GM21423 (cell line): ENCODE measurements at regions not wholly inside any gene's neighbourhood (a gene's known extent, or its start where the extent isn't known, plus 50 kb on each side); places are given as distances from the start of the nearest gene placed in this dataset.

Experiments
- ATAC-seq: cut with Tn5 transposase; IDR thresholded peaks from one replicate; pipeline ENCODE4 v1.9.1; 2021; ENCODE audit warnings: mild to moderate bottlenecking, moderate library complexity; ENCODE audit not compliant: unreplicated experiment

GRCh38 chr10:28810057-28810870 lies 132.9 kb downstream of the BAMBI start:
- ATAC-seq: no peak

DNA sequence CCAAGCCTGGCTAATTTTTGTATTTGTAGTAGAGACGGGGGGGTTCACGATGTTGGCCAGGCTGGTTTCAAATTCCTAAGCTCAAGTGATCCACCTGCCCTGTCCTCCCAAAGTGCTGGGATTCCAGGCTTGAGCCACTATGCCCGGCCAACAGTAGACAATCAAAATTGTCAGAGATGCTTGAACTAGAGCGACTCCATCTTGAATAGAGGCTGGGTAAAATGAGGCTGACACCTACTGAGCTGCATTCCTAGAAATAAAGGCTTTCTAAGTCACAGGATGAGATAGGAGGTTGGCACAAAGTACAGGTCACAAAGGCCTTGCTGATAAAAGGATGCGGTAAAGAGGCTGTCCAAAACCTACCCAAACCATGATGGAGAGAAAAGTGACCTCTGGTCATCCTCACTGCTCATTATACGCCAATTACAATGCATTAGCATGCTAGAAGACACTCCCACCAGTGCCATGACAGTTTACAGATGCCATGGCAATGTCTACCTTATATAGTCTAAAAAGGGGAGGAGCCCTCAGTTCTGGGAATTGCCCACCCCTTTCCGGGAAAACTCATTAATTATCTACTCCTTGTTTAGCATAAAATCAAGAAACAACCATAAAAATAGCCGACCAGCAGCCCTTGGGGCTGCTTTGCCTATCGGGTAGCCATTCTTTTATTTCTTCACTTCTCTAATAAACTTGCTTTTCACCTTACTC lies 134.5 kb downstream of the BAMBI start:
- no peak for ATAC-seq

DNA sequence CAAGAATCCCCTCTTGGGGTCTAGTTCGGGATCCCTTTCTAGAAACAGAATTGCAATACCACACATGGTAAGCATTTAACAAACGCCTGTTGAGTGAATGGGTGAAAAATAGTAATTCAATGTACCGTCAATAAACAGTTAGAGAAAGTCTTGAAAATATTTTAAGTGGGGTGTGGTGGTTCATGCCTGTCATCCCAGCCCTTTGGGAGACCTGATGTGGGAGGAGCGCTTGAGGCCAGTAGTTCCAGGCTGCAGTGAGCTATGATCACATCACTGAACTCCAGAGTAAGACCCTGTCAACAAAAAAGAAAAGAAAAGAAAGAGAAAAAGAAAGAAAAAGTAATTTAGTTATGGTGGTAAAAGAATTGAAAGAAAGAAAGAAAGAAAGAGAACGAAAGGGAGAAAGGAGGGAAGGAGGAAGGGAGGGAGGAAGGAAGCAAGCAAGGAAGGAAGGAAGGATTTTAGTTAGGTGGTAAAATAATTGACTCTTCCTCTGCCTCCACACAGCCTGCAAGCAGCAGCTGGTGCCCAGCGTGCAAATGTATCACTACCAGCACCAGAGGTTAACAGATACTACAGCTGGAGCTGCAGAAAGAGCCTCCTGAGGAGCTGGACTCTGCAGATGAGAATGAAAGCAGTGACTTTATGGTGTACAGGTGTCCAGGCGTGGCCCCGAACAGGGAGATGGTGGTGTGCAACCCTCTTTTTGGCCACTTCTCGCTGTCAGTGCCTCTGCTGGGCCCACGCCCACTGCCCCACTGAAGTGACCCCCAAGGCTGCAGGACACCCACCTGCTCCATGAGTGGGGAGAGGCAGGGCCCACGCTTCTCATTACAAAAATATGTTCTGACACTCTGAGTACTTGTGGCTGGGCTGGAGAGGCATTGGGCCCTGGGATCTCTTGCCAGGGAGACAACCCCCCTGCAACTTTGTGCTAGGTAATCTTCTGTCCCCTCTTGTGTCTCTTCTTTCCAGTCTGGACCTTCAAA lies 135.4 kb downstream of the BAMBI start:
- ATAC-seq: no peak

DNA sequence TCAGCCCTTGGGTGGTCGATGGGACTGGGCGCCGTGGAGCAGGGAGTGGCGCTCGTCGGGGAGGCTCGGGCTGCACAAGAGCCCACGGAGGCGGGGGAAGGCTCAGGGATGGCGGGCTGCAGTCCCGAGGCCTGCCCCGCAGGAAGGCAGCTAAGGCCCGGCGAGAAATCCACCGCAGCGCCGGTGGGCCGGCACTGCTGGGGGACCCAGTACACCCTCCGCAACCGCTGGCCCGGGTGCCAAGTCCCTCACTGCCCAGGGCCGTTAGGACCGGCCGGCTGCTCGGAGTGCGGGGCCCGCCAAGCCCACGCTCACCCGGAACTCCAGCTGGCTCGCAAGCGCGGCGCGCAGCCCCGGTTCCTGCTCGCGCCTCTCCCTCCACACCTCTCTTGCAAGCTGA lies 138.4 kb downstream of the BAMBI start:
- no peak for ATAC-seq

DNA sequence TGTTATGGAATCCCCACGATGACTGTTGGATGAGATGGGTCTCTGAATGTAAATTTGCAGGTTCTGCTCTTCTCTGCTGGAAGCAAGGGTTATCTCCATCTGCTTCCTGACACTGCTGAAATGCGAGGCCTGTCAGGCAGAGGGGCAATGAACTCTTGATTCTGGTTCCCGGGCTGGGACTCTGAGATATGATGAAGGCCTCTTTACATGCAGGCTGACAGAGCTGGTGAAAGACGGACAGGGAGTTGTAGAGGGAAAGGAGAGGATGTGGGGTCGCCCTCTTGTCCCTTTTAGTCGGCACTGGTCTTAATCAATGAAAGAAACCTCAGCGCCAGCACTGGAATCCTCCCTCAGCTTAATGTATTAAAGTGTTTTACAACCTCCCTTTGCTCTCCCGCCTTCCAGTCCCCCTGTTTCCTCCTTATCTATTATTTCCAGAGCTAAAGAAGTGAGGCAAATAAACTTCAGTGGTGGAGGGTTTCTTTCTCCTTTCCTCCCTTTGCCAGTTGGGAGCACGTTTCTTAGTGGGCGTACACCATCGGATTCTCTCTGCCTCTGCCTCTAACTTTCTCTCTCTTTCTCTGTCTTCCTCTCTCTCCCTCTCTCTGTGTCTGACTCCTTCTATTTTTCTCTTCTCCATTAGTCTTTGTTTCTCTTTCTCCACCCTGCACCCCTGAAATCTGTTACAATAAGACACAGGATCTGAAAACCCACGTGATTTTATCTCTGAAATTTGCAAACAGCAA lies 145.6 kb downstream of the BAMBI start:
- ATAC-seq: no peak

GRCh38 chr10:28823501-28824075 lies 146.3 kb downstream of the BAMBI start:
- ATAC-seq: no peak

DNA sequence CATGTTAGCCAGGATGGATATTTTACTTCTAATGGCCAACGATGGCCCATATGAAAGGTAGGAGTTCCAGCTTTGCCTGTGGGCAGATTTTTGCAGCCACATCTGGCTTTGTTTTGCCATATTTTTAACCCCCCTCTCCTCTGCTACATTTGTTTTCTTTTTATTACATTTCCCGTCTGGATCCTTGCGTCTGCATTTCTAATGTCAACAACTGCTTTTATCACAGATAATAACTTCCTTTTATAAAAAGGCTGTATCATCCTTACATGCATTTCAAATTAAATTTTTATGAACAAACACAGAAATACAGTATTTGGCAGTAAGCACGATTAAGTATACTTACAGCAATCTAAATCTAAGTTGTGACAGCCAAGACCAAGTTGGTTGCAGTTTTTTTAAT lies 156.0 kb downstream of the BAMBI start:
- ATAC-seq: no peak

- ATAC-seq: no peak
Measured at GRCh38 chr10:28836435-28836743, 159.1 kb downstream of the BAMBI start.

GRCh38 chr10:28837613-28838390 lies 160.5 kb downstream of the BAMBI start:
- no peak for ATAC-seq

DNA sequence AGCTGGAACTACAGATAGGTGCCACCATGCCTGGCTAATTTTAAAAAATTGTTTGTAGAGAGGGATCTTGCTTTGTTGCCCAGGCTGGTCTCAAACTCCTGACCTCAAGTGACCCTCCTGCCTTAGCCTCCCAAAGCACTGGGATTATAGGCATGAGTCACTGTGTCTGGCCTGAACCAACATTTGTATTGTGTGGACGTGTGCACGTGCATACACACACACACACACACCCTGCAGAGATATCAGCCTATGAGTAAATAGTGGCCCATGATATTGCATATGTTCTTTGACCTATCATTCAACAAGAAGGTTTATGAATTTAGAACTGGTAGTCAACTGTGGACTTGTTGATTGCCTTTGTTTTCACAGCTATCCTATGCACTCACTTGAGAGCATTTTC lies 161.6 kb downstream of the BAMBI start:
- no peak for ATAC-seq

- ATAC-seq: no peak
Measured at GRCh38 chr10:28839600-28840007, 162.3 kb downstream of the BAMBI start.

DNA sequence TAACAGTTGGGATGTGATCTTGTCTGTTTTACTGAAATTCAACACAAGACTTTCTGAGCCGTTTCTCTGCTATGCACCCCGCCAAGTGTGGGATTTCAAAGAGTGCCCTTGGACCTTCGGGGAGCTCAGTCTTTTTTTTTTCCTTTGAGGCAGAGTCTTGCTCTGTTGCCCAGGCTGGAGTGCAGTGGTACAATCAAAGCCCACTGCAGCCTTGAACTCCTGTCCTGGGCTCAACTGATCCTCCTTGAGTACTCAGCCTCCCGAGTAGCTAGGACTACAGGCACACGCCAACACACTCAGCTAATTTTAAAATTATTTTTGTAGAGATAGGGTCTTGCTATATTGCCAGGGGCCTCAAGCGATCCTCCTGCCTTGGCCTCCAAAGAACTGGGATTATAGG lies 162.9 kb downstream of the BAMBI start:
- ATAC-seq: no peak

GRCh38 chr10:28840971-28841370 lies 163.7 kb downstream of the BAMBI start:
- no peak for ATAC-seq

- no peak for ATAC-seq
Measured at GRCh38 chr10:28841625-28842024, 164.3 kb downstream of the BAMBI start.

DNA sequence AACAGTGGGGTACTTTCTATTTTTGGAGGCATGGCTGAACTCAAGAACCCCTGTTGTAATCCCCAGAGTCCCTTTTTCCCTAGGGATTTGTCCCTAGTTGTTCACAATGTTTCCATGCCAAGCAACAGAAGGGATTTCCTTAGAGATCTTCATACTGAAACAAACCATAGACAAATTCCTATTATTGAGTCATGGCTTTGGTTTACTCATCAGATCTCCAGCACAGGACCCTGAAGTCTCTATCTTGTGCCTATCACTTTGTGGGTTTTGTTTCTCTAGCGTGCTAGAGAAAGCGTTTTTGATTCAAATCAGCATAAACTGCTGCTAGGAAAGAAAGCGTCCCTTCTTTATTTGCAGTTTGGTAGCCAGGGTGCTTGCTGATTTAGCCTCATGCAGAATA lies 165.0 kb downstream of the BAMBI start:
- no peak for ATAC-seq

- no peak for ATAC-seq
Measured at GRCh38 chr10:28845009-28845682, 167.8 kb downstream of the BAMBI start.

DNA sequence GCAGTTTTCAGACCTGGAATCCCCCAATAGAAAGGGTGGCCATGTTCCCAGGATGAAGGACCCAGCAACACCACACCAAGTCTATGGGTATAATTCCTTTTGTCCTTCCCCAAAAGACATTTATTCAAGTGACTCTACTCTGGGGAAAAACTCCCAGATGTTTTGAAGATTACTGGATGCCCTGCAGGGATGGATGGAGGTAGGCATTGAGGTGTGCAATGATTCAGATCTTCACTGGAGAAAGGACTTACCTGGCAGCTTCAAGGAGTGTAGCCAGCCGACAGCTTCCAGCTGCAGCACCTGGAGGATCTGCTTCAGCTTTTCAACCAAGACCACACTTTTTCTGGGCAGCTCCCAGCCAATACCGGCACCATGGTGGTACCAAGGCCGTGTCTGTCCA lies 172.0 kb downstream of the BAMBI start:
- no peak for ATAC-seq

DNA sequence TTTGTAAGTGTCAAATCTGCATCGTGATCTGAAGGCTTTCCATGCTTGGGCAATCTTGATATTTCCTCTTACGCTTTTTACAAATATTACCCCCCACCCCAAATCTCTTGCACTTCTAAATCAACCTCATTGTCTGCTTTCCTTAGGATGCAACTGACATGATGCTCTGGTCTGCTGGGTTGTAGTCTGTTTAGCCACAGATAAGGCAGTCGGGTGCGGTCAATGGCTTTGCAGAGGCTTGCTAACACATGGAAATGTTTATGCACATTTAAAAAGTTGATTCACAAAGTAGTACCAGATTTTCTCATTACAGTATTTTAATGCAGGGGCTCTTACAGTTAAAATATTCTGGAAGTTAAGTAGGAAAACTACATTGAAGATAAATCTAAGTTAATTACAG lies 172.5 kb downstream of the BAMBI start:
- ATAC-seq: no peak

DNA sequence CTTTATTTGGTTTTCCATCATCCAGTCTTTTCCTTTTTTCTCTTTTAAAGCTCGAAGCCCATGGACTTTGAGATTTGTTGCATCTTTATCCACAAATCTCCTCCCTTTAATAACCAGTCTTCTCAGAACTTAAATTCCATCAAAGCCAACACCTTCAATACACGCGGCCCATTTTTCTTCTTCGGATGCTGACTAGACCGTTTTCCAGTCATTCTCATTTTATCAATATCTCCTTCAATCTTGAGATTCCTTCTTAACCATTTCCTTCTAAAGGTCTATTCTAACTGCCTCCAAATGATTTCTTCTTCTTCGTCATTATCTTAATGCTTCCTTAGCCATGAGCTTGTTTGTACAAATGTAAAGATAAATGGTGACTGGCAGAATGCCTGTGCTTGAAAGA lies 173.5 kb downstream of the BAMBI start:
- ATAC-seq: no peak
